OCI-LY7 (cell line): ENCODE measurements at regions not wholly inside any gene's neighbourhood (a gene's known extent, or its start where the extent isn't known, plus 50 kb on each side); places are given as distances from the start of the nearest gene placed in this dataset.

Experiments
- BruUV-seq: library from RNA; stranded (reverse); fragments of 400-500 nt; replicated peaks from 2 replicates; lab custom pipeline; 2021; lab: Mats Ljungman, UMichigan
- CTCF ChIA-PET: fragments of 300-600 bp; sonication (Branson Sonifier 250); formaldehyde crosslinking; loops from one replicate; lab custom pipeline; 2022; ENCODE audit warnings: antibody characterized with exemption; ENCODE audit not compliant: unreplicated experiment; lab: Charles Lee
- POLR2A ChIA-PET: fragments of 300-600 bp; sonication (Branson Sonifier 250); formaldehyde crosslinking; loops from one replicate; lab custom pipeline; 2022; ENCODE audit warnings: antibody characterized with exemption; lab: Charles Lee
- DNase-seq: peaks from one replicate; pipeline ENCODE4 v3.0.0-alpha.2; 2015; ENCODE audit warnings: low spot score
- H2AFZ ChIP-seq: fragments of 200-600 bp; sonication (generic), shearing (Covaris generic); 2 replicates; pipeline ENCODE4 v1.6.1; 2014; ENCODE audit warnings: mild to moderate bottlenecking, antibody characterized with exemption, low read length, moderate library complexity
- H3K27ac ChIP-seq: fragments of 200-600 bp; sonication (generic); 2 replicates; pipeline ENCODE4 v1.5.1; 2014; ENCODE audit warnings: mixed run types, low read depth, mild to moderate bottlenecking, moderate library complexity, low read length, inconsistent platforms; ENCODE audit not compliant: poor library complexity, severe bottlenecking
- H3K36me3 ChIP-seq: fragments of 200-600 bp; sonication (generic); 2 replicates; pipeline ENCODE4 v1.6.1; 2014; ENCODE audit warnings: mild to moderate bottlenecking, antibody characterized with exemption, low read length, moderate library complexity, mixed read lengths; ENCODE audit not compliant: insufficient read depth
- H3K4me1 ChIP-seq: fragments of 200-600 bp; sonication (generic); 2 replicates; pipeline ENCODE4 v1.5.1; 2014; ENCODE audit warnings: mild to moderate bottlenecking, low read length; ENCODE audit not compliant: insufficient read depth, poor library complexity, severe bottlenecking
- H3K4me2 ChIP-seq: fragments of 200-600 bp; sonication (generic); 2 replicates; pipeline ENCODE4 v1.6.1; 2014; ENCODE audit warnings: mild to moderate bottlenecking, low read length
- H3K4me3 ChIP-seq: fragments of 200-600 bp; sonication (generic); 2 replicates; pipeline ENCODE4 v1.5.1; 2014; ENCODE audit warnings: mild to moderate bottlenecking, low read depth, low read length; ENCODE audit not compliant: poor library complexity, severe bottlenecking
- H3K79me2 ChIP-seq: fragments of 200-600 bp; sonication (generic); 2 replicates; pipeline ENCODE4 v1.6.1; 2016; ENCODE audit warnings: low read depth, mild to moderate bottlenecking, low read length, moderate library complexity, mixed read lengths; ENCODE audit not compliant: insufficient read depth
- H3K9me2 ChIP-seq: fragments of 200-600 bp; sonication (generic); 2 replicates; pipeline ENCODE4 v1.6.1; 2016; ENCODE audit warnings: mild to moderate bottlenecking, low read length, mixed read lengths; ENCODE audit not compliant: insufficient read depth
- H3K9me3 ChIP-seq: fragments of 200-600 bp; sonication (generic); 2 replicates; pipeline ENCODE4 v1.6.1; 2014; ENCODE audit warnings: mild to moderate bottlenecking, mixed run types, low read length, mixed read lengths
- H4K20me1 ChIP-seq: fragments of 200-600 bp; sonication (generic); 2 replicates; pipeline ENCODE4 v1.6.1; 2014; ENCODE audit warnings: mild to moderate bottlenecking, antibody characterized with exemption, low read length, moderate library complexity, mixed read lengths; ENCODE audit not compliant: insufficient read depth
- CTCF ChIP-seq: fragments of 200-600 bp; sonication (generic); conservative IDR thresholded peaks from 2 replicates; pipeline ENCODE4 v1.5.1; 2014; ENCODE audit warnings: mild to moderate bottlenecking, antibody characterized with exemption, low read length, moderate library complexity, mixed read lengths
- EZH2phosphoT487 ChIP-seq: fragments of 200-600 bp; sonication (generic); IDR thresholded peaks from 2 replicates; pipeline ENCODE4 v1.6.1; 2018; ENCODE audit warnings: low read depth, borderline replicate concordance, mild to moderate bottlenecking, mixed run types, antibody characterized with exemption, low read length, moderate library complexity, mixed read lengths
- intact Hi-C: fragments of 100-400 bp; cut with micrococcal nuclease; formaldehyde crosslinking; loops from one replicate; pipeline ENCODE4 v1.10.0; 2022; ENCODE audit not compliant: unreplicated experiment

DNA sequence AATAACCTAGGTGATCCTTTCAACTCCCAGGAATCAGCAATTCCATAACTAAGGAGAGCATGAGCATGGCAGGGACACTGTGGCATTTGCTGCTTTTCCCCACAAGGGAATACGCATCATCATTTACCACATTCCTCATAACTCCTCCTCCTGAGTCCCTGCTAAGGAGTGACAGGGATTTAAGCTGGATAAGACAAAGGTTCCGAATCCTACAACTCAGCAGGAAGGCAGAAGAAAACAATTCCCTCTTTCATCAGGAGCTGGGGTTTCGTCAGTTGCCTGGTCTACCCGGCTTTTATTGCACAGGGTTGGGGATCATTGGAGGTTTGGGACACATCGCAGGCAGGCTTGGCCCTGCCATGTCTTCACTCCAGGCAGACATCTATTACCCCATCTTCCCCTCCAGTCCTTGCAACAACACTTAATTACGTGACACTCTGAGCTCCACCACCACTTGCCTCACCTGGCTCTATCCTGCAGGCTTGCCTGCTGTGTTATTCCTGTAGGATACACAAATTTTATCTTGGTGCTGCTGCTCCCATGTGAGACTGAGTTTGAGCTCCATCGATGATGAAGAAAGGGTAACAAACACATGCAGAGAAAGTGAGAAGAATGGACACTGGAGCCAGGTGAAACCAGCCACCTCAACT lies 563.0 kb upstream of the KLF4 start:
- POLR2A ChIA-PET, result no interaction called here
- H3K27ac ChIP-seq, result no peak overlapping the region

DNA sequence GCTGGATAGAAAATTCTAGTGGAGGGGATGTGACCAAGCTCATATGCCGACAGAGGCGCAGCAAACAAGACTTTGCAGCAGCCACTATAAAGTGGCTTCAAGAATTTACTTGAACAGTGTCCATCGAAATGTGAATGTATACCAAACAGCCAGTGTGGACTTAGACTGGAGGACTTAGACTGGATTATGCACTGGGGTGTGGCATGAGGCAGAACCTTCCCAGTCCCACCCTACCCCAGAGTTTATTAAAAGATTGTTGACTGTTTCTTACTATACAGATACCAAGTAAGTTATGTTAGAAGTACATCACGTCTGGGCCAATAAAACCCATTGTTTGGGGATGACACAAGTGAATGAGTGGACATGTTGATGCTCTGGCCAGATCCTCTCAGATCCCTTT lies 561.3 kb upstream of the KLF4 start:
- POLR2A ChIA-PET, result no interaction called here
- BruUV-seq, result no TSS peak
- H3K4me3 ChIP-seq, result no peak overlapping the region
- intact Hi-C loops, result no loop called here
- H2AFZ ChIP-seq, result no peak overlapping the region
- no peaks in the 10 kb centered on the region for H3K9me3 ChIP-seq
- no peak overlapping the region for H3K27ac ChIP-seq
- H3K36me3 ChIP-seq, result no peaks in the 10 kb centered on the region
- DNase-seq, result no peak
- CTCF ChIA-PET, result no interaction called here
- TF ChIP-seq CTCF (no peak), EZH2phosphoT487 (no peak)
- no peaks in the 10 kb centered on the region for H4K20me1 ChIP-seq
- no peaks in the 10 kb centered on the region for H3K79me2 ChIP-seq
- H3K9me2 ChIP-seq, result no peaks in the 10 kb centered on the region
- H3K4me2 ChIP-seq, result no peak overlapping the region
- no peaks in the 10 kb centered on the region for H3K4me1 ChIP-seq

More for the DNA sequence above, 563.0 kb upstream of the KLF4 start:
- no peaks in the 10 kb centered on the region for H3K79me2 ChIP-seq
- no peaks in the 10 kb centered on the region for H3K9me2 ChIP-seq
- CTCF ChIA-PET, result no interaction called here
- H3K36me3 ChIP-seq, result no peaks in the 10 kb centered on the region
- no peak overlapping the region for H3K4me2 ChIP-seq
- TF ChIP-seq CTCF (no peak), EZH2phosphoT487 (no peak)
- BruUV-seq, result no TSS peak
- H2AFZ ChIP-seq, result no peak overlapping the region
- intact Hi-C loops, result no loop called here
- DNase-seq, result no peak
- no peaks in the 10 kb centered on the region for H3K4me1 ChIP-seq
- H3K4me3 ChIP-seq, result no peak overlapping the region
- no peaks in the 10 kb centered on the region for H3K9me3 ChIP-seq
- H4K20me1 ChIP-seq, result no peaks in the 10 kb centered on the region

- CTCF ChIA-PET, result no interaction called here
These were observed 560.3 kb upstream of the KLF4 start for GRCh38 chr9:108049671-108050494.

More at GRCh38 chr9:108049671-108050494, 560.3 kb upstream of the KLF4 start:
- POLR2A ChIA-PET, result interaction anchor here (0.8 kb wide), 1 partner anchor 12 kb away, joined by 3 read pairs; no protein-coding TSS in a partner anchor
- Histone ChIP-seq H3K9me2 (no peaks in the 10 kb centered on the region), H3K4me2 (no peak overlapping the region), H2AFZ (no peak overlapping the region), H3K4me1 (no peaks in the 10 kb centered on the region), H3K9me3 (no peaks in the 10 kb centered on the region), H4K20me1 (no peaks in the 10 kb centered on the region), H3K27ac (no peak overlapping the region), H3K79me2 (no peaks in the 10 kb centered on the region), H3K4me3 (no peak overlapping the region), H3K36me3 (no peaks in the 10 kb centered on the region)
- BruUV-seq, result no TSS peak
- TF ChIP-seq CTCF (no peak), EZH2phosphoT487 (no peak)
- no peak for DNase-seq
- intact Hi-C loops, result no loop called here
